Skin epidermis (tissue), 12 donors: ENCODE measurements at regions not wholly inside any gene's neighbourhood (a gene's known extent, or its start where the extent isn't known, plus 50 kb on each side); places are given as distances from the start of the nearest gene placed in this dataset.
A peak's percentile ranks its signal among the peaks of the same experiment; 100 is the strongest.

ENCODE experiments used
- H3K27ac ChIP-seq, 21 experiments: fragments of 200-600 bp; sonication (generic) in 11 of 21; one replicate each; pipeline ENCODE4 v1.5.0; 2020; ENCODE audit warnings: mild to moderate bottlenecking in 3 of 21, inconsistent platforms in 2 of 21, moderate library complexity in 2 of 21
- H3K4me3 ChIP-seq, 7 experiments: fragments of 200-600 bp; sonication (generic) in 2 of 7; one replicate each; pipeline ENCODE4 v1.5.0; 2020; ENCODE audit warnings: inconsistent platforms in 2 of 7, mild to moderate bottlenecking in 2 of 7, moderate library complexity in 1 of 7

GRCh38 chr10:28250782-28251181 lies 52.1 kb downstream of the MPP7 start:
- H3K27ac ChIP-seq: no peak overlapping the region
- no peak overlapping the region for H3K4me3 ChIP-seq

GRCh38 chr10:28250358-28250757 lies 52.5 kb downstream of the MPP7 start:
- no peak overlapping the region for H3K4me3 ChIP-seq
- H3K27ac ChIP-seq: no peak overlapping the region

- H3K27ac ChIP-seq: no peak overlapping the region
- H3K4me3 ChIP-seq: no peak overlapping the region
Observed at GRCh38 chr10:28249512-28249911, 53.4 kb downstream of the MPP7 start.

DNA sequence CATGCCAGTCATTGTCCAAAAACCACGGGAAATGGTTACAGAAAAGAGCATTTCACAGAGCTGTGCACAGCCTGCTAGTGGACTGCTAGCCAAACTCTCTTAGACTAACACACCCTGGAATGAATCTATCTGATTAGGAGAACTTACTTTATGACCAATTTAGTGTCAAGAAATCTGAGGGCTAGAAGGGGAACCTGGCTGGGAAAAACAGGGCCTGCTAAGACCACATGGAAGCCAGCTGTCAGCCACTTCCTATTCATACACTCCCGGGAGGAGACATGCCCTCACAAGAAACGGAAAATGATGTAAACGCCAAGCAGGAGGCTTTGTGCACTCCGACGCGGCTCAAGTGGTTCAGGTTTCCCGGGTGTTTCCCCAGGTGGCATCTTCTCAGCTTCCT lies 54.8 kb downstream of the MPP7 start:
- no peak overlapping the region for H3K4me3 ChIP-seq
- peak overlapping the region in 12 of 21 experiments; percentile 3 to 66 (median 34) for H3K27ac ChIP-seq

- Histone ChIP-seq H3K4me3 (no peak overlapping the region), H3K27ac (no peak overlapping the region)
Observed at GRCh38 chr10:28246023-28246422, 56.8 kb downstream of the MPP7 start.

DNA sequence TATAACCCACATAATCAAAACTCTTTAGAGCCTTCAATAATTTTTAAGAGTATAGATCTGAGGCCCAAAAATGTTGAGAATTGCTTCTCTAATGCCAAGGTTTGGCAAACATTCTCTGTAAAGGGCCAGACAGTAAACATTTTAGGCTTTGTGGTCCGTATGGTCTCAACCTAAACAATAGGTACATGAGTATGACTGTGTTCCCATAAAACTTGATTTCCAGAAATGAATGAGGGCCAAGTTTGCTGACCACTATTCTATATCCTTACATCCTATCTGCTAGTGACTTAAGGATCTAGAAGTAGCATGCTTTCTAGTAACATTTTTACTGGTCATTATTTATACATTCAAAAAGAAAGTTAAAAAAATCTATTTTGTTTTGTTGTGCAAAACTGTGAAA lies 58.9 kb downstream of the MPP7 start:
- no peak overlapping the region for H3K4me3 ChIP-seq
- no peak overlapping the region for H3K27ac ChIP-seq

- H3K4me3 ChIP-seq: no peak overlapping the region
- H3K27ac ChIP-seq: no peak overlapping the region
Observed at GRCh38 chr10:28242555-28243204, 60.2 kb downstream of the MPP7 start.

DNA sequence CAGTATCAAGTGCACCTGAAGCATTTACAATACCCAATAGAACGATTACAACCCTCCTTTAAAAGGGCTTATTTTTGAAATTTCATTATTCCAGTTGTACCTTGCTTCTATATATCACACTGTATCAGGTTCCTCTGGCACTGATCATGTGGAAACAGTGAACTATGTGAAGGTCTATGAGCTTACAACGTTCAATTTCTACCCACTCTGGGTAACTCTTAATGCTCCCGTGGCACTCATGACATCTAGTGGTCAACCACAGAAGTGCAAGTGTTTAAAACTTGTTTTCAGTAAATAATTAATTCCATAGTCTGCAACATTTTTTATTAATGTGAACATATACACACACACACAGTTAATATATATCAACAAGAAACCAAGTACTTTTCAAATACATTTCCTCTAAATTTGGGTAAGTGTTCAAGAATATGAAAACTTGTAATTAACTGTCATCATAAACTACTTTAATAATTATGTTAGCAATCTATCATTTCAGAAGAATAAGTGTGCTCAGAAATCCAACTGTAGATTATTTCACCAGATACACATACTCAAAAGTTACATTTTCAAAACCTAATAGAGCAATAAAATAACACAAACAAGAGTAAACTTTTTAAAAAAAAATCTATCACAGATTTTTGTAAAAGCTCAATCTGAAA lies 61.0 kb downstream of the MPP7 start:
- no peak overlapping the region for H3K27ac ChIP-seq
- no peak overlapping the region for H3K4me3 ChIP-seq

GRCh38 chr10:28240400-28240799 lies 62.5 kb downstream of the MPP7 start:
- Histone ChIP-seq H3K27ac (no peak overlapping the region), H3K4me3 (no peak overlapping the region)

DNA sequence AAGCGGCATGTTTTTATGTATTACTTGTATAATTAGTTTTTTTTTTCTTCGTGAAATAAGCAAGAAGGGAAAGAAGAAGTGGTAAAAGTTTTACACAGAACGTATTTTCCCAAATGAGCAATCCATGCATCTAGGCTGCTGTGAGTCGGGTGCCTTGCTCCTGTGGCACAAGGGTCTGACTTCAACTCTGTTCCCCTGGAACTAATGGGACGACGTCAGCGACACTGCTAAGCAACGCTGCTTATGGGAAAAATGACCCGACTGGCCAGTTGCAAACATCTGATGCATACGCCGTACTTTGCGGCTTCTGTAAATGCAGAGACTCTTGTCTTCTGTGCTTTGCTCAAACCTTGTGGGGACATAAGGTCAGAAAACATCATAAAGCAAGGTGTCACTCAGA lies 66.3 kb downstream of the MPP7 start:
- no peak overlapping the region for H3K4me3 ChIP-seq
- H3K27ac ChIP-seq: no peak overlapping the region

GRCh38 chr10:28220811-28221210 lies 82.1 kb downstream of the MPP7 start:
- no peak overlapping the region for H3K27ac ChIP-seq
- H3K4me3 ChIP-seq: no peak overlapping the region

- no peak overlapping the region for H3K4me3 ChIP-seq
- no peak overlapping the region for H3K27ac ChIP-seq
Observed at GRCh38 chr10:28219251-28219650, 83.6 kb downstream of the MPP7 start.

DNA sequence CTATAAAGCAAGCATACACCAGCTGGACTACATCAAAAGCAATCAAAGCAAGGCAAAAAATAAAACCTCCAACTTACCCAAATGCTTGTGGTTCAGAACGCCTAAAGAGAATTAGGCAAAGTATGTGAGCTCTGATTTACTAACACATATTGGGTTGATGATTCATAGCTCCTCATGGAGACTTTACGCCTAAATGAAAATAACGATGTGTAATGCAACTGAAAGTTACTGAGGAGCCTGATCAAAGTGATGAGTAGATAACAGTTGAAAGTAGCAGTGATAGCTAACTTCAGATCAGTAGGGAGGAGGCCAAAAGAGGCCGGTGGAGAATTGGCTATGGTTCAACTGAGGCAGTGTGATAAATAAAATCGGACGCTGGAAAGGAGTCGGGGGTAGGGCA lies 85.0 kb downstream of the MPP7 start:
- peak overlapping the region in 1 of 21 experiments; percentile 39 for H3K27ac ChIP-seq

DNA sequence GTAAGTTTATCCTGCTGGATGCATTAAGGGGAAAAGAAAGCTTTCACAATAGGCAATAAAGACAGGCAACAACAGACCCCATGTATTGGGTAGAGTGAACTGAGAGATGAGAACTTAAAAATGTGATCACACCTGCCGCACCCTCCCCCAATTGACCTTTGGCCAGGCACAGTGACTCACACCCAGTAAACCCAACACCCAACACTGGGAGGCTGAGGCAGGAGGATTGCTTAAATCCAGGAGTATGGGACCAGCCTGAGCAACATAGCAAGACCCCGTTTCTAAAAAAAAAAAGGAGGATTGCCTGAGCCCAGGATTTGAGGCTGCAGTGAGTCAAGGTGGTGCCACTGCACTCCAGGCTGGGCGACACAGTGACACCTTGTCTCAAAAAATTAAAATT lies 86.9 kb downstream of the MPP7 start:
- no peak overlapping the region for H3K4me3 ChIP-seq
- no peak overlapping the region for H3K27ac ChIP-seq

More for the DNA sequence above, 85.0 kb downstream of the MPP7 start:
- no peak overlapping the region for H3K4me3 ChIP-seq

DNA sequence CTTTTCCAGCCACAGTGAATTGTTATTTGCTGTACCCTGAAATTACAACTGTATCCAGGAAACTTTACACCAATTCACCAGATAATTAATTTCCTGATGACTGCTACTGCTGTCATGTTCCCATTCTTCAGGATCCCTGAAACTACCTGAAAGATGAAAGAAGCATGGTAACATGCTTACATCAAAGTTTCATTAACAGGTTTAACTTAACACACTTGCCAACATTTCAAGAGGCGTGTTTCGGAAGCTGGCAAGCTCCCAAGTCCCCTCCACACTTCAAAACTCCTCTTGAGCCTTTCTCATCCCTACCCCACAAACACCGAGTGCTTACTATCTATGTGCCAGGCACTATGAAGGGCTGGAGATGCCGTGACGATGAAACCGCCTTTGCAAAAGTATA lies 88.6 kb downstream of the MPP7 start:
- no peak overlapping the region for H3K4me3 ChIP-seq
- H3K27ac ChIP-seq: no peak overlapping the region

- Histone ChIP-seq H3K27ac (no peak overlapping the region), H3K4me3 (no peak overlapping the region)
Observed at GRCh38 chr10:28211759-28212158, 91.1 kb downstream of the MPP7 start.

DNA sequence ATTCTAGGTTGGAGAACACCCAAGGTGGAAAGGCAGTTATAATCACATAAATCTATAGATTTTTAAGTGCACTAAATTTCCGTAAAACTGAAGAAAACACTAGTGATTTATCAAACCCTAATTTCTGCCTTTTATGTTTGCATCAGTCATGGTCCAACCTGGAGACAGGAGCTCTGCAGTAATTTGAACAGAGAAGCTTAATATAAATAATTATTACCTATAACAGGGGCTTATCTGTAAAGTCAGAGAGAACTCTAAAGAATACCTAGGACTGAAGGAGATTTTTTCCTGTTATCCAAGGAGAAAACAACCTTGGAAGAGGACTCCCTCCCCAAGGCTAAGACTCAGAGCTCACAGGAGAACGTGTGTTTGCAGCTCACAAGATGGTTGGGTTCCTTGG lies 95.1 kb downstream of the MPP7 start:
- Histone ChIP-seq H3K4me3 (no peak overlapping the region), H3K27ac (no peak overlapping the region)

DNA sequence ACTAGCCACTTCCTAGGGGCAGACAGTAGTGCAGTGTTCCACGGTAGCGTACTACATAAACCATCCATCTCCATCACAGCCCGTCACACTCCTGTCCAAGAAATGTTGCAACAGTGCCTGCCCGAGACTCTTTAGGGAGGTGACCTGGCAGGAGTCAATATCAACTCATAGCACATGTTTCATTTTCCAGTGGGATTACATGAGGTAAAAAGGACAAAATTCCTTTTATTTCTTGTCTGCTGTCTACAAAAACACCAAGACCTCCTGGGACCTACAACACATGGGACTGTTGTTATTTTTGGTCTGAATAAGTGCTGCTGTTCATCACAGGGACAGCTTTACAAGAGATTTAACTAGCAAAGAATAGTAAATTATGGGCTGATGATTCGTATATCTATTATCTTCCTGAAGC lies 99.9 kb downstream of the MPP7 start:
- no peak overlapping the region for H3K27ac ChIP-seq
- H3K4me3 ChIP-seq: no peak overlapping the region

- Histone ChIP-seq H3K27ac (no peak overlapping the region), H3K4me3 (no peak overlapping the region)
Observed at GRCh38 chr10:28201410-28202400, 101.2 kb downstream of the MPP7 start.

DNA sequence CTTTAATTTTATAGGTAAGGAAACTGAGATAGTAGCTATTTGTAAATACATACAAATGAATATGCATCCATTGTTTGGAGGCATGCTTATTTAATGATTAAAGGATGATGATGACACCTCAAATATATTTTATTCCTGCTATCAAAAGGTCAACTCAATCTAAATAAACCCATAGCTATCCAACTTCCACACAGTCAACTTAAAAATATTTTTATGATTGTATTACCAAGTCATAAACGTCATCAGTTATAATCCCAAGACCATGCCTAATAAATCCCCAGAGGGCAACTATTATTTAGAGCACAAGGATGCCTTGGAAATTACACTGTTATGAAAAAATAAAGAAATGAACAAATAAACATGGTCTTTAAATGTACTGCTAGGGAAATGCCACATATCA lies 102.1 kb downstream of the MPP7 start:
- Histone ChIP-seq H3K27ac (no peak overlapping the region), H3K4me3 (no peak overlapping the region)

GRCh38 chr10:28199941-28200340 lies 102.9 kb downstream of the MPP7 start:
- Histone ChIP-seq H3K27ac (no peak overlapping the region), H3K4me3 (no peak overlapping the region)
